ENCODE measurements at regions not wholly inside any gene's neighbourhood (a gene's known extent, or its start where the extent isn't known, plus 50 kb on each side); places are given as distances from the start of the nearest gene placed in this dataset.

- no peak for DNase-seq (ENCODE audit: low read depth in 3 of 3)
Observed at GRCh38 chr3:110750201-110750600, 321.4 kb upstream of the NECTIN3 start.

GRCh38 chr3:110752307-110752706, 319.3 kb upstream of the NECTIN3 start:
- DNase-seq (ENCODE audit: low read depth in 3 of 3): no peak

- DNase-seq (ENCODE audit: low read depth in 3 of 3): no peak
Observed at GRCh38 chr3:110753516-110753915, 318.1 kb upstream of the NECTIN3 start.

- no peak for DNase-seq (ENCODE audit: low read depth in 3 of 3)
Observed at GRCh38 chr3:110754212-110754916, 317.3 kb upstream of the NECTIN3 start.

- DNase-seq (ENCODE audit: low read depth in 3 of 3): no peak
Observed at GRCh38 chr3:110755345-110755744, 316.3 kb upstream of the NECTIN3 start.

GRCh38 chr3:110756705-110757104, 314.9 kb upstream of the NECTIN3 start:
- no peak for DNase-seq (ENCODE audit: low read depth in 3 of 3)

GRCh38 chr3:110758208-110758607, 313.4 kb upstream of the NECTIN3 start:
- DNase-seq (ENCODE audit: low read depth in 3 of 3): no peak

- no peak for DNase-seq (ENCODE audit: low read depth in 3 of 3)
Observed at GRCh38 chr3:110767156-110767555, 304.5 kb upstream of the NECTIN3 start.

GRCh38 chr3:110767838-110768237, 303.8 kb upstream of the NECTIN3 start:
- no peak for DNase-seq (ENCODE audit: low read depth in 3 of 3)

- no peak for DNase-seq (ENCODE audit: low read depth in 3 of 3)
Observed at GRCh38 chr3:110773413-110773954, 298.1 kb upstream of the NECTIN3 start.

GRCh38 chr3:110774496-110775265, 296.9 kb upstream of the NECTIN3 start:
- DNase-seq (ENCODE audit: low read depth in 3 of 3): no peak

- DNase-seq (ENCODE audit: low read depth in 3 of 3): no peak
Observed at GRCh38 chr3:110779581-110779980, 292.0 kb upstream of the NECTIN3 start.

GRCh38 chr3:110783541-110783940, 288.1 kb upstream of the NECTIN3 start:
- DNase-seq (ENCODE audit: low read depth in 3 of 3): no peak

GRCh38 chr3:110788794-110789193, 282.8 kb upstream of the NECTIN3 start:
- DNase-seq (ENCODE audit: low read depth in 3 of 3): no peak

GRCh38 chr3:110789315-110789714, 282.3 kb upstream of the NECTIN3 start:
- DNase-seq (ENCODE audit: low read depth in 3 of 3): no peak

- no peak for DNase-seq (ENCODE audit: low read depth in 3 of 3)
Observed at GRCh38 chr3:110790631-110791030, 281.0 kb upstream of the NECTIN3 start.

GRCh38 chr3:110791995-110792686, 279.5 kb upstream of the NECTIN3 start:
- no peak for DNase-seq (ENCODE audit: low read depth in 3 of 3)

GRCh38 chr3:110793611-110794010, 278.0 kb upstream of the NECTIN3 start:
- DNase-seq (ENCODE audit: low read depth in 3 of 3): no peak

- no peak for DNase-seq (ENCODE audit: low read depth in 3 of 3)
Observed at GRCh38 chr3:110795163-110795562, 276.5 kb upstream of the NECTIN3 start.

GRCh38 chr3:110799271-110799670, 272.3 kb upstream of the NECTIN3 start:
- no peak for DNase-seq (ENCODE audit: low read depth in 3 of 3)

- DNase-seq (ENCODE audit: low read depth in 3 of 3): no peak
Observed at GRCh38 chr3:110804856-110805255, 266.8 kb upstream of the NECTIN3 start.

GRCh38 chr3:110806924-110807323, 264.7 kb upstream of the NECTIN3 start:
- DNase-seq (ENCODE audit: low read depth in 3 of 3): no peak
